Right lobe of liver (tissue), 6 donors: ENCODE measurements at regions not wholly inside any gene's neighbourhood (a gene's known extent, or its start where the extent isn't known, plus 50 kb on each side); places are given as distances from the start of the nearest gene placed in this dataset.
"Not testable (repeated sequence)": the region's sequence is repeated elsewhere in the genome, so short reads cannot be mapped to it uniquely, and the experiment has no call there.

Experiments used
- ATAC-seq, 4 donors: fragments of 200-7000 bp; cut with Tn5 transposase; one replicate each; pipeline ENCODE4 v1.9.1; 2020; ENCODE audit warnings: mild to moderate bottlenecking in 4 of 4, moderate library complexity in 4 of 4
- DNase-seq, 3 donors: peaks; one replicate each; pipeline ENCODE4 v3.0.0-alpha.2; 2020
- H3K27ac ChIP-seq, 3 donors: fragments of 200-600 bp; one replicate each; pipeline ENCODE4 v1.8.0; 2022
- H3K27me3 ChIP-seq, 2 donors: fragments of 200-600 bp; one replicate each; pipeline ENCODE4 v1.8.0; 2022
- H3K36me3 ChIP-seq, 4 donors: fragments of 200-600 bp; sonication (generic) in 1 of 4; one replicate each; pipeline versions ENCODE4 v1.5.1 to v1.8.0; 2017 to 2022; ENCODE audit warnings: control low read depth in 1 of 4
- H3K4me1 ChIP-seq, 4 donors: fragments of 200-600 bp; sonication (generic) in 1 of 4; one replicate each; pipeline versions ENCODE4 v1.5.1 to v1.8.0; 2017 to 2022; ENCODE audit warnings: control low read depth in 1 of 4
- H3K4me3 ChIP-seq, 3 donors: fragments of 200-600 bp; one replicate each; pipeline ENCODE4 v1.8.0; 2022
- H3K9me3 ChIP-seq, 4 donors: fragments of 200-600 bp; sonication (generic) in 1 of 4; one replicate each; pipeline versions ENCODE4 v1.5.1 to v1.8.0; 2017 to 2022; ENCODE audit warnings: control low read depth in 1 of 4
- CTCF ChIP-seq, 4 donors: fragments of 200-600 bp in 3 of 4; fragments of 450-650 bp in 1 of 4; IDR thresholded peaks; one replicate each; pipeline versions ENCODE4 v1.5.1 to v1.8.0; 2016 to 2022; ENCODE audit warnings: antibody characterized with exemption in 4 of 4, mild to moderate bottlenecking in 2 of 4
- POLR2A ChIP-seq: fragments of 450-650 bp; IDR thresholded peaks from one replicate; pipeline ENCODE4 v1.6.1; 2017; ENCODE audit warnings: antibody characterized with exemption, mild to moderate bottlenecking
- WGBS: methylation state at CpG from one replicate; pipeline ENCODE4 v1.1.6; 2018; ENCODE audit warnings: low coverage, low lambda C conversion rate; ENCODE audit not compliant: insufficient coverage; ENCODE audit errors: missing lambda C conversion rate; 5-methylcytosine and 5-hydroxymethylcytosine counted together
- intact Hi-C, 2 donors: fragments of 100-400 bp; cut with DNase I; formaldehyde crosslinking; loops; one replicate each; pipeline versions ENCODE4 v1.11.2 to v1.14.1; 2022
- donor health status: DM: no; HTN: yes; CAD: no.
- donor health status: DM: no; HTN: no; CAD: no.
- donor health status: DM: no; HTN: no; CAD: no.
- donor health status: DM: no; HTN: yes; CAD: no.
- donor health status: DM: no; HTN: yes; CAD: no.

- no peak for ATAC-seq
- no peak overlapping the region for H3K4me3 ChIP-seq
- TF ChIP-seq POLR2A (no peak), CTCF (IDR thresholded peaks at IDR 0.05) (no peak)
- intact Hi-C loops: no loop called here
- no peaks in the 10 kb centered on the region for H3K36me3 ChIP-seq
- H3K4me1 ChIP-seq: no peaks in the 10 kb centered on the region
- H3K27me3 ChIP-seq: peaks cover 0 to 5% of the 10 kb centered on the region in 2 donors
- no peaks in the 10 kb centered on the region for H3K9me3 ChIP-seq
- WGBS: 73% methylated on average over 4 of the region's 4 CpGs
- DNase-seq: no peak
- H3K27ac ChIP-seq: no peak overlapping the region
These were observed 500.1 kb upstream of the JAG1 start for GRCh38 chr20:11173916-11174315.

DNA sequence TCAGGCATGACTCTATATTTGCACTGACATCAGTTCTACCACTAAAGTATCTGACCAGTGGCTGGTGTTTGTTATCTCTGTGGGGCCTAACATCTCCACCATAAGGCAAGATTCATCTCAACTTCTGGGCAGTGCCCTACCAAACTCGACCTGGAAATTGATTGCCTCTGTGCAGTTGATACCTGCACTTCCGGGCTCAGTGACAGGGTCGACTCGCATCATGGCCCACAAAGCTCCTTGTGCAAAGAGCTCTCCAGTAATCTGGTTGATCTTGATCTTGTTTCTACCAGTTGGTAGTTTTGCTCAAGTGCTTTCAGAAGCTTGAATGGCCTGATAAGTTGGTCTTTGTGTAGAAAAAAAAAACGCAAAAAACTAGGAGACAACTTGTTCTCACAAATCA lies 501.1 kb upstream of the JAG1 start:
- DNase-seq (no peak), ATAC-seq (no peak)
- no peak for TF ChIP-seq CTCF (IDR thresholded peaks at IDR 0.05)
- no peak for TF ChIP-seq POLR2A
- no peak overlapping the region for H3K27ac ChIP-seq
- no peaks in the 10 kb centered on the region for H3K4me1 ChIP-seq
- H3K9me3 ChIP-seq: no peaks in the 10 kb centered on the region
- intact Hi-C loops: no loop called here
- no peaks in the 10 kb centered on the region for H3K36me3 ChIP-seq
- WGBS: 54% methylated on average over 4 of the region's 5 CpGs
- peaks cover 0 to 5% of the 10 kb centered on the region in 2 donors for H3K27me3 ChIP-seq
- H3K4me3 ChIP-seq: no peak overlapping the region

DNA sequence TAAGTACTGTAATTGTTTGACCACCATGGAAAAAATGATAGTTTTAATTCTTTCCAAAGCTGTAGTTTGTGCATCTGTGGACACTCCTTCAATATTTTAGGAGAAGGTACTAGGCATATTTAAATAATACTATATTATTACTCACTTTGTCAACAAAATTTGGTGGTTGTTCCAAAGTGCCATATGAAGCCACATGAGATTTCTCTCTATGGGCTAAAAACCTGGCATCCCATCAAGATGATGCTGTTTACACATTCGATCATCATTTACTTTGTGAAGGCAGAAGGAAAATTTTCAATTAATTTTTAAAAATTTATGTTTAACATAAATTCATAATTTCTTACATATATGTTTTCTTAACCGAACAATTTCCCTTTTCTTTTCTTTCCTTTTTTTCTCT lies 502.6 kb upstream of the JAG1 start:
- 39% methylated on average over 2 of the region's 2 CpGs for WGBS
- TF ChIP-seq CTCF (IDR thresholded peaks at IDR 0.05) (no peak), POLR2A (no peak)
- DNase-seq (no peak), ATAC-seq (no peak)
- Histone ChIP-seq H3K36me3 (no peaks in the 10 kb centered on the region), H3K27ac (no peak overlapping the region), H3K4me1 (no peaks in the 10 kb centered on the region), H3K4me3 (no peak overlapping the region), H3K27me3 (peaks cover 0 to 2% of the 10 kb centered on the region in 2 donors), H3K9me3 (no peaks in the 10 kb centered on the region)
- intact Hi-C loops: no loop called here

GRCh38 chr20:11178946-11179654 lies 505.3 kb upstream of the JAG1 start:
- Histone ChIP-seq H3K4me3 (no peak overlapping the region), H3K36me3 (no peaks in the 10 kb centered on the region), H3K27me3 (no peaks in the 10 kb centered on the region), H3K4me1 (no peaks in the 10 kb centered on the region), H3K9me3 (no peaks in the 10 kb centered on the region), H3K27ac (no peak overlapping the region)
- ATAC-seq: peak in 1 of 4 donors; percentile 64
- DNase-seq: no peak
- intact Hi-C loops: no loop called here
- 70% methylated on average over 3 of the region's 3 CpGs for WGBS
- TF ChIP-seq CTCF (IDR thresholded peaks at IDR 0.05) (no peak), POLR2A (no peak)

GRCh38 chr20:11180186-11180585 lies 506.4 kb upstream of the JAG1 start:
- no peak for ATAC-seq

DNA sequence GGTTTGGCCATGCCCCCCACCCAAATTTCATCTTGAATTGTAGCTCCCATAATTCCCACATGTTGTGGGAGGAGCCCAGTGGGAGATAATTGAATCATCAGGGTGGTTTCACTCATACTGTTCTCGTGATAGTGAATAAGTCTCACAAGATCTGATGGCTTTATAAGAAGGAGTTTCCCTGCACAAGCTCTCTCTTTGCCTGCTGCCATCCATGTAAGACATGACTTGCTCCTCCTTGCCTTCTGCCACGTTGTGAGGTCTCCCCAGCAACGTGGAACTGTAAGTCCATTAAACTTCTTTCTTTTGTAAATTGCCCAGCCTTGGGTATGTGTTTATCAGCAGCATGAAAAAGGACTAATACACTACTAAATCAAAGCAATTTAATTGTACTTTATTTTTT lies 507.3 kb upstream of the JAG1 start:
- DNase-seq, intact Hi-C loops: not testable (repeated sequence)
- WGBS: 47% methylated on average over 3 of the region's 3 CpGs

More at GRCh38 chr20:11180186-11180585, 506.4 kb upstream of the JAG1 start:
- no peaks in the 10 kb centered on the region for H3K9me3 ChIP-seq
- no peak overlapping the region for H3K4me3 ChIP-seq
- no peak overlapping the region for H3K27ac ChIP-seq
- no peaks in the 10 kb centered on the region for H3K27me3 ChIP-seq
- no peaks in the 10 kb centered on the region for H3K36me3 ChIP-seq
- TF ChIP-seq CTCF (IDR thresholded peaks at IDR 0.05): no peak
- no peak for DNase-seq
- no peaks in the 10 kb centered on the region for H3K4me1 ChIP-seq
- intact Hi-C loops: no loop called here

More for the DNA sequence above, 507.3 kb upstream of the JAG1 start:
- H3K27ac ChIP-seq, H3K4me3 ChIP-seq, H3K36me3 ChIP-seq, H3K4me1 ChIP-seq, ATAC-seq, H3K9me3 ChIP-seq, H3K27me3 ChIP-seq: not testable (repeated sequence)
